Panc1 (cell line): ENCODE measurements at regions not wholly inside any gene's neighbourhood (a gene's known extent, or its start where the extent isn't known, plus 50 kb on each side); places are given as distances from the start of the nearest gene placed in this dataset.

Experiments
- ATAC-seq: fragments of 200-7000 bp; cut with Tn5 transposase; 2 replicates; pipeline ENCODE4 v1.9.1; 2020; ENCODE audit warnings: mild to moderate bottlenecking, moderate library complexity
- BruUV-seq: library from RNA; stranded (reverse); fragments of 400-500 nt; replicated peaks from 2 replicates; lab custom pipeline; 2021; lab: Mats Ljungman, UMichigan
- CTCF ChIA-PET: fragments of 300-600 bp; sonication (Branson Sonifier 250); formaldehyde crosslinking; loops from one replicate; lab custom pipeline; 2022; ENCODE audit warnings: antibody characterized with exemption; lab: Charles Lee
- POLR2A ChIA-PET: fragments of 300-600 bp; sonication (Branson Sonifier 250); formaldehyde crosslinking; loops from one replicate; lab custom pipeline; 2022; ENCODE audit warnings: antibody characterized with exemption; lab: Charles Lee
- DNase-seq: peaks from one replicate; pipeline ENCODE4 v3.0.0-alpha.2; 2010; ENCODE audit warnings: low read depth, low spot score
- H3K27ac ChIP-seq: 2 replicates; pipeline ENCODE4 v1.5.1; 2011; ENCODE audit warnings: mild to moderate bottlenecking, low read length, inconsistent platforms
- H3K27me3 ChIP-seq: fragments of 200-500 bp; sonication (Bioruptor generic); 2 replicates; pipeline ENCODE4 v1.6.0; 2014; ENCODE audit warnings: low read length, inconsistent platforms; ENCODE audit not compliant: control insufficient read depth, insufficient read depth
- H3K36me3 ChIP-seq: fragments of 200-500 bp; sonication (Bioruptor generic); 2 replicates; pipeline ENCODE4 v1.5.1; 2014; ENCODE audit warnings: inconsistent platforms, mild to moderate bottlenecking, low read length, moderate library complexity; ENCODE audit not compliant: control insufficient read depth, insufficient read depth
- H3K4me1 ChIP-seq: 2 replicates; pipeline ENCODE4 v1.5.1; 2011; ENCODE audit warnings: inconsistent platforms, mild to moderate bottlenecking, low read length, moderate library complexity; ENCODE audit not compliant: control insufficient read depth, insufficient read depth
- H3K4me3 ChIP-seq, 2 experiments: 2 replicates each; pipeline ENCODE4 v1.5.1; 2011 to 2012; ENCODE audit warnings: low read depth in 2 of 2, low read length in 2 of 2, mild to moderate bottlenecking in 2 of 2, inconsistent platforms in 1 of 2, moderate library complexity in 1 of 2
- H3K9me3 ChIP-seq: fragments of 200-500 bp; sonication (Bioruptor generic); 2 replicates; pipeline ENCODE4 v1.5.1; 2014; ENCODE audit warnings: low read depth, mild to moderate bottlenecking, inconsistent platforms, low read length, moderate library complexity; ENCODE audit not compliant: control insufficient read depth, insufficient read depth
- POLR2AphosphoS5 ChIP-seq: IDR thresholded peaks from 2 replicates; pipeline ENCODE4 v1.6.1; 2012; ENCODE audit warnings: mild to moderate bottlenecking, low read depth, low read length, moderate library complexity
- SIN3A ChIP-seq: IDR thresholded peaks from 2 replicates; pipeline ENCODE4 v1.6.1; 2012; ENCODE audit warnings: low read depth, mild to moderate bottlenecking, low read length, moderate library complexity, borderline replicate concordance; ENCODE audit not compliant: insufficient read depth
- TCF7L2 ChIP-seq: IDR thresholded peaks from 2 replicates; pipeline ENCODE4 v1.6.1; 2011; ENCODE audit warnings: mild to moderate bottlenecking, low read depth, low read length, inconsistent platforms
- in situ Hi-C: cut with HindIII; loops from 2 replicates; pipeline ENCODE4 v1.10.0; 2016; ENCODE audit warnings: low sequenced_read_pairs, low pct_unique_long_range_greater_than_20kb
- intact Hi-C: fragments of 100-400 bp; cut with micrococcal nuclease; formaldehyde crosslinking; loops from one replicate; pipeline ENCODE4 v1.10.0; 2022; ENCODE audit not compliant: unreplicated experiment
- TF ChIP-seq, protein P1 (sequence below), 2 experiments: IDR thresholded peaks; 2 replicates each; pipeline ENCODE4 v1.6.1; 2011 to 2012; ENCODE audit warnings: low read depth in 2 of 2, control low read depth in 1 of 2, low read length in 1 of 2, mild to moderate bottlenecking in 1 of 2, moderate library complexity in 1 of 2; ENCODE audit not compliant: insufficient read depth in 1 of 2
- TF ChIP-seq, protein P2 (sequence below): fragments of 450-650 bp; IDR thresholded peaks from 2 replicates; pipeline ENCODE4 v1.5.1; 2017; ENCODE audit warnings: mild to moderate bottlenecking

GRCh38 chr12:22808860-22809259 is 183.9 kb downstream of the ETNK1 start:
- Histone ChIP-seq H3K27ac (no peak overlapping the region), H3K4me1 (no peaks in the 10 kb centered on the region), H3K36me3 (no peaks in the 10 kb centered on the region), H3K4me3 (no peak overlapping the region), H3K27me3 (no peaks in the 10 kb centered on the region), H3K9me3 (no peaks in the 10 kb centered on the region)
- DNase-seq (no peak), ATAC-seq (no peak)
- BruUV-seq = no TSS peak
- TF ChIP-seq TCF7L2 = no peak
- TF ChIP-seq, protein P1, sequence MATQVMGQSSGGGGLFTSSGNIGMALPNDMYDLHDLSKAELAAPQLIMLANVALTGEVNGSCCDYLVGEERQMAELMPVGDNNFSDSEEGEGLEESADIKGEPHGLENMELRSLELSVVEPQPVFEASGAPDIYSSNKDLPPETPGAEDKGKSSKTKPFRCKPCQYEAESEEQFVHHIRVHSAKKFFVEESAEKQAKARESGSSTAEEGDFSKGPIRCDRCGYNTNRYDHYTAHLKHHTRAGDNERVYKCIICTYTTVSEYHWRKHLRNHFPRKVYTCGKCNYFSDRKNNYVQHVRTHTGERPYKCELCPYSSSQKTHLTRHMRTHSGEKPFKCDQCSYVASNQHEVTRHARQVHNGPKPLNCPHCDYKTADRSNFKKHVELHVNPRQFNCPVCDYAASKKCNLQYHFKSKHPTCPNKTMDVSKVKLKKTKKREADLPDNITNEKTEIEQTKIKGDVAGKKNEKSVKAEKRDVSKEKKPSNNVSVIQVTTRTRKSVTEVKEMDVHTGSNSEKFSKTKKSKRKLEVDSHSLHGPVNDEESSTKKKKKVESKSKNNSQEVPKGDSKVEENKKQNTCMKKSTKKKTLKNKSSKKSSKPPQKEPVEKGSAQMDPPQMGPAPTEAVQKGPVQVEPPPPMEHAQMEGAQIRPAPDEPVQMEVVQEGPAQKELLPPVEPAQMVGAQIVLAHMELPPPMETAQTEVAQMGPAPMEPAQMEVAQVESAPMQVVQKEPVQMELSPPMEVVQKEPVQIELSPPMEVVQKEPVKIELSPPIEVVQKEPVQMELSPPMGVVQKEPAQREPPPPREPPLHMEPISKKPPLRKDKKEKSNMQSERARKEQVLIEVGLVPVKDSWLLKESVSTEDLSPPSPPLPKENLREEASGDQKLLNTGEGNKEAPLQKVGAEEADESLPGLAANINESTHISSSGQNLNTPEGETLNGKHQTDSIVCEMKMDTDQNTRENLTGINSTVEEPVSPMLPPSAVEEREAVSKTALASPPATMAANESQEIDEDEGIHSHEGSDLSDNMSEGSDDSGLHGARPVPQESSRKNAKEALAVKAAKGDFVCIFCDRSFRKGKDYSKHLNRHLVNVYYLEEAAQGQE (IDR thresholded peaks at IDR 0.05; ENCODE audit: insufficient read depth in 1 of 2, low read depth in 2 of 2, low read length in 1 of 2) = no peak
- TF ChIP-seq POLR2AphosphoS5 = no peak
- no peak for TF ChIP-seq SIN3A
- TF ChIP-seq, protein P2, sequence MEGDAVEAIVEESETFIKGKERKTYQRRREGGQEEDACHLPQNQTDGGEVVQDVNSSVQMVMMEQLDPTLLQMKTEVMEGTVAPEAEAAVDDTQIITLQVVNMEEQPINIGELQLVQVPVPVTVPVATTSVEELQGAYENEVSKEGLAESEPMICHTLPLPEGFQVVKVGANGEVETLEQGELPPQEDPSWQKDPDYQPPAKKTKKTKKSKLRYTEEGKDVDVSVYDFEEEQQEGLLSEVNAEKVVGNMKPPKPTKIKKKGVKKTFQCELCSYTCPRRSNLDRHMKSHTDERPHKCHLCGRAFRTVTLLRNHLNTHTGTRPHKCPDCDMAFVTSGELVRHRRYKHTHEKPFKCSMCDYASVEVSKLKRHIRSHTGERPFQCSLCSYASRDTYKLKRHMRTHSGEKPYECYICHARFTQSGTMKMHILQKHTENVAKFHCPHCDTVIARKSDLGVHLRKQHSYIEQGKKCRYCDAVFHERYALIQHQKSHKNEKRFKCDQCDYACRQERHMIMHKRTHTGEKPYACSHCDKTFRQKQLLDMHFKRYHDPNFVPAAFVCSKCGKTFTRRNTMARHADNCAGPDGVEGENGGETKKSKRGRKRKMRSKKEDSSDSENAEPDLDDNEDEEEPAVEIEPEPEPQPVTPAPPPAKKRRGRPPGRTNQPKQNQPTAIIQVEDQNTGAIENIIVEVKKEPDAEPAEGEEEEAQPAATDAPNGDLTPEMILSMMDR = no peak
- POLR2A ChIA-PET = no interaction called here
- CTCF ChIA-PET = no interaction called here
- intact Hi-C loops (no loop called here), in situ Hi-C loops (no loop called here)

- intact Hi-C loops (no loop called here), in situ Hi-C loops (no loop called here)
- H3K4me1 ChIP-seq = no peaks in the 10 kb centered on the region
- H3K4me3 ChIP-seq = no peak overlapping the region
- no peak for DNase-seq
- no peaks in the 10 kb centered on the region for H3K36me3 ChIP-seq
- no TSS peak for BruUV-seq
- ChIA-PET CTCF (no interaction called here), POLR2A (no interaction called here)
- H3K27me3 ChIP-seq = no peaks in the 10 kb centered on the region
- TF ChIP-seq TCF7L2 (no peak), SIN3A (no peak)
- TF ChIP-seq, protein P2 = no peak
- TF ChIP-seq, protein P1 (IDR thresholded peaks at IDR 0.05; ENCODE audit: insufficient read depth in 1 of 2, low read depth in 2 of 2, low read length in 1 of 2) = no peak
- H3K27ac ChIP-seq = no peak overlapping the region
- H3K9me3 ChIP-seq = no peaks in the 10 kb centered on the region
- ATAC-seq = no peak
These were observed 185.1 kb downstream of the ETNK1 start for GRCh38 chr12:22810036-22810435.
